K562 (cell line): ENCODE measurements at regions not wholly inside any gene's neighbourhood (a gene's known extent, or its start where the extent isn't known, plus 50 kb on each side); places are given as distances from the start of the nearest gene placed in this dataset.

Experiments
- ATAC-seq: fragments of 200-7000 bp; cut with Tn5 transposase; 3 replicates; pipeline ENCODE4 v1.9.1; 2020; ENCODE audit warnings: moderate library complexity
- BruUV-seq: library from RNA; stranded (reverse); fragments of 400-500 nt; replicated peaks from 2 replicates; lab custom pipeline; 2021; lab: Mats Ljungman, UMichigan
- CTCF ChIA-PET: fragments of 300-600 bp; formaldehyde crosslinking; extraction: SDS; loops from one replicate; lab custom pipeline; 2021; ENCODE audit warnings: low intra/inter-chr PET ratio; lab: Yijun Ruan, JAX
- POLR2A ChIA-PET: fragments of 300-600, 350-650 bp; sonication (Branson Sonifier 250); formaldehyde crosslinking; extraction: SDS; loops from one replicate; lab custom pipeline; 2021; ENCODE audit warnings: antibody characterized with exemption, inconsistent platforms; lab: Yijun Ruan, JAX
- DNase-seq, 4 experiments: peaks; one replicate each; pipeline versions ENCODE4 v3.0.0 to v3.0.0-alpha.2; 2011 to 2018; ENCODE audit warnings: low spot score in 3 of 4, mixed read lengths in 3 of 4; ENCODE audit errors: extremely low read depth in 1 of 4
- FAIRE-seq: peaks from 2 replicates; lab custom pipeline; 2011; peaks lifted over from hg19 to GRCh38; lab: Jason Lieb, UNC
- H2AFZ ChIP-seq: 2 replicates; pipeline ENCODE4 v1.6.0; 2011; ENCODE audit warnings: low read depth, low read length, control low read depth, inconsistent platforms
- H3K27ac ChIP-seq: fragments of 200-600 bp; 3 replicates; pipeline ENCODE4 v1.8.0; 2011; ENCODE audit warnings: low read depth, mild to moderate bottlenecking, control low read depth, inconsistent platforms, low read length, moderate library complexity, mixed read lengths; ENCODE audit errors: extremely low read depth
- H3K27me3 ChIP-seq, 2 experiments: fragments of 300-600 bp in 1 of 2; 2 replicates in 1 of 2; 3 replicates in 1 of 2; pipeline versions ENCODE4 v1.6.0 to v1.8.0; 2011; ENCODE audit warnings: inconsistent platforms in 2 of 2, low read length in 2 of 2, mild to moderate bottlenecking in 1 of 2, mixed read lengths in 1 of 2, moderate library complexity in 1 of 2; ENCODE audit not compliant: control insufficient read depth in 2 of 2, insufficient read depth in 2 of 2
- H3K36me3 ChIP-seq: fragments of 300-600 bp; 3 replicates; pipeline ENCODE4 v1.8.0; 2011; ENCODE audit warnings: mild to moderate bottlenecking, low read length, inconsistent platforms; ENCODE audit not compliant: control insufficient read depth, insufficient read depth
- H3K4me1 ChIP-seq, 2 experiments: fragments of 200-600 bp in 1 of 2; replicated peaks in 1 of 2; 2 replicates in 1 of 2; 3 replicates in 1 of 2; pipeline versions ENCODE4 v1.5.1 to v1.8.0; 2011; ENCODE audit warnings: inconsistent platforms in 2 of 2, low read length in 2 of 2, mild to moderate bottlenecking in 1 of 2, mixed read lengths in 1 of 2, moderate library complexity in 1 of 2; ENCODE audit not compliant: control insufficient read depth in 2 of 2, insufficient read depth in 2 of 2
- H3K4me2 ChIP-seq: 2 replicates; pipeline ENCODE4 v1.6.1; 2011; ENCODE audit warnings: low read length, control low read depth, inconsistent platforms, mixed read lengths; ENCODE audit not compliant: insufficient read depth
- H3K4me3 ChIP-seq: fragments of 200-600 bp; sonication (generic), shearing (Covaris generic); 2 replicates; pipeline ENCODE4 v1.5.1; 2016; ENCODE audit warnings: control low read depth, inconsistent platforms
- H3K79me2 ChIP-seq: fragments of 200-600 bp; 3 replicates; pipeline ENCODE4 v1.8.0; 2011; ENCODE audit warnings: low read length, inconsistent platforms; ENCODE audit not compliant: control insufficient read depth, insufficient read depth
- H3K9ac ChIP-seq, 2 experiments: 2 replicates each; pipeline versions ENCODE4 v1.6.0 to v1.6.1; 2011; ENCODE audit warnings: low read depth in 2 of 2, low read length in 2 of 2, control low read depth in 1 of 2, inconsistent platforms in 1 of 2, mild to moderate bottlenecking in 1 of 2, mixed read lengths in 1 of 2; ENCODE audit not compliant: insufficient read depth in 1 of 2
- H3K9me1 ChIP-seq: one replicate; pipeline ENCODE4 v1.6.0; 2011; ENCODE audit warnings: inconsistent platforms, mild to moderate bottlenecking, low read length, moderate library complexity; ENCODE audit not compliant: control insufficient read depth, insufficient read depth
- H3K9me3 ChIP-seq: replicated peaks from 2 replicates; pipeline ENCODE4 v1.5.1; 2011; ENCODE audit warnings: low read depth, low read length, inconsistent platforms; ENCODE audit not compliant: control insufficient read depth, insufficient read depth
- H4K20me1 ChIP-seq: replicated peaks from 2 replicates; pipeline ENCODE4 v1.6.1; 2011; ENCODE audit warnings: low read length, inconsistent platforms, mixed read lengths; ENCODE audit not compliant: control insufficient read depth, insufficient read depth
- ETS2 ChIP-seq: IDR thresholded peaks from 2 replicates; pipeline ENCODE4 v1.6.1; 2016; ENCODE audit warnings: borderline replicate concordance, missing genetic modification characterization, mild to moderate bottlenecking, moderate library complexity, missing compliant biosample characterization; ENCODE audit not compliant: poor library complexity, severe bottlenecking
- HNRNPLL ChIP-seq: fragments of 200-400 bp; formaldehyde crosslinking; IDR thresholded peaks from 2 replicates; pipeline ENCODE4 v1.6.1; 2017; ENCODE audit warnings: low read length, low read depth, mild to moderate bottlenecking; ENCODE audit not compliant: poor library complexity, severe bottlenecking
- MTF1 ChIP-seq: fragments of 250-450 bp; sonication (Bioruptor Pico); IDR thresholded peaks from 2 replicates; pipeline ENCODE4 v1.9.0; 2021; ENCODE audit warnings: moderate library complexity, mild to moderate bottlenecking, inconsistent platforms, borderline replicate concordance
- NCOA4 ChIP-seq: fragments of 450-650 bp; IDR thresholded peaks from 2 replicates; pipeline ENCODE4 v1.6.1; 2018; ENCODE audit warnings: mild to moderate bottlenecking; ENCODE audit not compliant: partially characterized antibody
- RBFOX2 ChIP-seq: fragments of 200-400 bp; formaldehyde crosslinking; IDR thresholded peaks from 2 replicates; pipeline ENCODE4 v1.6.1; 2017; ENCODE audit warnings: low read depth, mild to moderate bottlenecking, low read length, moderate library complexity
- ZEB2 ChIP-seq: fragments of 450-650 bp; IDR thresholded peaks from 2 replicates; pipeline ENCODE4 v1.6.1; 2016
- WGBS: fragments of 100-300 bp; shearing (Covaris generic); methylation state at CpG from one replicate; pipeline ENCODE4 v1.1.6; 2016; ENCODE audit warnings: low coverage, mixed read lengths; ENCODE audit not compliant: insufficient coverage; ENCODE audit errors: missing lambda C conversion rate; 5-methylcytosine and 5-hydroxymethylcytosine counted together
- in situ Hi-C: fragments of 300-500 bp; cut with MboI; formaldehyde crosslinking; loops from 4 replicates; pipeline ENCODE4 v1.15.0; 2018; ENCODE audit warnings: inconsistent platforms, mixed read lengths
- intact Hi-C: fragments of 100-400 bp; cut with micrococcal nuclease; formaldehyde crosslinking; loops from 2 replicates; pipeline ENCODE4 v1.14.2; 2022
- TF ChIP-seq, protein P1 (sequence below): fragments of 250-450 bp; sonication (Bioruptor Pico); IDR thresholded peaks from 2 replicates; pipeline ENCODE4 v1.5.1; 2021; ENCODE audit warnings: mild to moderate bottlenecking

DNA sequence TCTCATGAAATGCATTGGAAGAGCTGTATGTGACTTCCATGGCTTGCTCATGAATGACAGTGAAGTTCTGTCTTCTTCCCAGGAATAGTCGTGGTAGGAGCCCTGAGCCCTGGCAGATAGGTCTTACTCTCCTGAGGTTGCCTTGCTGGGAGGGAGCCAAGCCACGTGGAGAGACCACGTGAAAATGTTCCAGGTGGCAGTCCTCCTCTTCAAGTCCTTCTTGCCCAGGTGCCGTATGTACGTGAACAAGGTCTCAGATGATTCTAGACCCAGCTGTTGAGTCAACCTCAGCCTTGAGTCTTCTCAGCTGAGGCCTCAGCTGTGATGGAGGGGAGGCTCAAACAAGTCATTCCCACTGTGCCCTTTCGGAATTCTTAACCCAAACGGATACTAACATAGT, 192.4 kb upstream of the PRDM1 start:
- Histone ChIP-seq H3K27ac (no peak overlapping the region), H4K20me1 (no peaks in the 10 kb centered on the region), H3K4me2 (no peak overlapping the region), H3K79me2 (no peaks in the 10 kb centered on the region), H3K9me3 (no peaks in the 10 kb centered on the region), H3K4me1 (peaks cover 4 to 14% of the 10 kb centered on the region in 2 experiments), H3K9me1 (no peaks in the 10 kb centered on the region), H3K4me3 (no peak overlapping the region), H3K36me3 (no peaks in the 10 kb centered on the region), H3K9ac (no peak overlapping the region), H3K27me3 (no peaks in the 10 kb centered on the region), H2AFZ (no peak overlapping the region)
- WGBS, result 30% methylated on average over 7 of the region's 7 CpGs
- ATAC-seq (no peak), DNase-seq (no peak), FAIRE-seq (no peak)
- ChIA-PET CTCF (no interaction called here), POLR2A (interaction anchor here (0.9 kb wide), 1 partner anchor 11 kb away, joined by 3 read pairs; no protein-coding TSS in a partner anchor)
- intact Hi-C loops, result no loop called here
- in situ Hi-C loops, result no loop called here
- TF ChIP-seq ZEB2 (no peak), RBFOX2 (no peak), MTF1 (CRISPR knock-in tag) (no peak), NCOA4 (no peak), ETS2 (tag) (no peak), HNRNPLL (no peak)
- TF ChIP-seq, protein P1, sequence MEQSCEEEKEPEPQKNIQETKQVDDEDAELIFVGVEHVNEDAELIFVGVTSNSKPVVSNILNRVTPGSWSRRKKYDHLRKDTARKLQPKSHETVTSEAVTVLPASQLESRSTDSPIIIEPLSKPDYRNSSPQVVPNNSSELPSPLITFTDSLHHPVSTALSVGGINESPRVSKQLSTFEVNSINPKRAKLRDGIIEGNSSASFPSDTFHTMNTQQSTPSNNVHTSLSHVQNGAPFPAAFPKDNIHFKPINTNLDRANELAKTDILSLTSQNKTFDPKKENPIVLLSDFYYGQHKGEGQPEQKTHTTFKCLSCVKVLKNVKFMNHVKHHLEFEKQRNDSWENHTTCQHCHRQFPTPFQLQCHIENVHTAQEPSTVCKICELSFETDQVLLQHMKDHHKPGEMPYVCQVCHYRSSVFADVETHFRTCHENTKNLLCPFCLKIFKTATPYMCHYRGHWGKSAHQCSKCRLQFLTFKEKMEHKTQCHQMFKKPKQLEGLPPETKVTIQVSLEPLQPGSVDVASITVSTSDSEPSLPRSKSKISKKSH (CRISPR knock-in tag), result no peak
- BruUV-seq, result no TSS peak
